ENCODE measurements at regions not wholly inside any gene's neighbourhood (a gene's known extent, or its start where the extent isn't known, plus 50 kb on each side); places are given as distances from the start of the nearest gene placed in this dataset.

DNA sequence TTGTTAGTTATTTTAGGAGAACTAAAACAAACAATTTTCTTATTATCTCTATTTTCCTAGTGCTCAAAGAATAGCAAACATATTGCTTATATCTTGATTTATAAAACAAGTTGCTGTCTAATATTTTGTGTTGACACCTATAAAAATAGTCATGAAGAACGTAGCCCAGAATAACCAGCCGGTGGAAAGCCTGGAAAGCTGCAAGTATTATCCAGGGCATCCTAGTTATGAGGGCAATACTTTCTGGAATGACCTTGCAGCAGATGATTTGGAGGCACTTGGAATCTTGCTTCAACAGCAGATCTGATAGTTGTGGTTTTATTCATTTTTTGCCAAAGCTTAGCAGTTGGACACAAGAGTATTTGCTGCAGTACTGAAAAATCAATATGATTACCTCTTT, 948.7 kb downstream of the LRFN5 start:
- H3K36me3 Mint-ChIP-seq (ENCODE audit: insufficient read depth), result no peaks in the 10 kb centered on the region
- DNase-seq (ENCODE audit: low spot score, unreplicated experiment), result no peak
- TF ChIP-seq, protein P1, sequence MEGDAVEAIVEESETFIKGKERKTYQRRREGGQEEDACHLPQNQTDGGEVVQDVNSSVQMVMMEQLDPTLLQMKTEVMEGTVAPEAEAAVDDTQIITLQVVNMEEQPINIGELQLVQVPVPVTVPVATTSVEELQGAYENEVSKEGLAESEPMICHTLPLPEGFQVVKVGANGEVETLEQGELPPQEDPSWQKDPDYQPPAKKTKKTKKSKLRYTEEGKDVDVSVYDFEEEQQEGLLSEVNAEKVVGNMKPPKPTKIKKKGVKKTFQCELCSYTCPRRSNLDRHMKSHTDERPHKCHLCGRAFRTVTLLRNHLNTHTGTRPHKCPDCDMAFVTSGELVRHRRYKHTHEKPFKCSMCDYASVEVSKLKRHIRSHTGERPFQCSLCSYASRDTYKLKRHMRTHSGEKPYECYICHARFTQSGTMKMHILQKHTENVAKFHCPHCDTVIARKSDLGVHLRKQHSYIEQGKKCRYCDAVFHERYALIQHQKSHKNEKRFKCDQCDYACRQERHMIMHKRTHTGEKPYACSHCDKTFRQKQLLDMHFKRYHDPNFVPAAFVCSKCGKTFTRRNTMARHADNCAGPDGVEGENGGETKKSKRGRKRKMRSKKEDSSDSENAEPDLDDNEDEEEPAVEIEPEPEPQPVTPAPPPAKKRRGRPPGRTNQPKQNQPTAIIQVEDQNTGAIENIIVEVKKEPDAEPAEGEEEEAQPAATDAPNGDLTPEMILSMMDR (IDR thresholded peaks at IDR 0.05; ENCODE audit: unreplicated experiment), result no peak
- no peak overlapping the region for H3K4me3 Mint-ChIP-seq (ENCODE audit: low read depth)
- peaks cover 4% of the 10 kb centered on the region for H3K9me3 Mint-ChIP-seq (ENCODE audit: low read depth)
- H3K27ac Mint-ChIP-seq, result no peak overlapping the region
- H3K4me1 Mint-ChIP-seq (ENCODE audit: low read depth), result peaks cover 2% of the 10 kb centered on the region
- no peaks in the 10 kb centered on the region for H3K27me3 Mint-ChIP-seq

DNA sequence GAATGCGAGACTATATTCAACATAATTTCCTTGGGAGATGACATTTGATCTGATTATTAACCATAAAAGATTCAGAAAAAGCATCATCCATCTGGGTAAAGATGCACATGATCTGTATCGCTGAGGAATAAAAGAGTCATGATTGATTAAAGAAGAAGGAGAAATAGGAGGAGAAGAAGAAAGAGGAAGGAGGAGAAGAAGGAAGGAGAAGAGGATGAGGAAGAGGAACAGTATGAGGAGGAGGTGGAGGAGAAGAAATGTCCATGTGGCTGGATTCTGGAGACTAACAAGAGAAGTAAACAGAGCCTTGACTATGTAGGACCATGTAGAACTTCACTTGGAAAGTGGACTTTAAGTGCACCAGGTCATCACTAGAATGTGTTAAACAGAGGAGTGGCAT, 947.4 kb downstream of the LRFN5 start:
- TF ChIP-seq, protein P1 (IDR thresholded peaks at IDR 0.05; ENCODE audit: unreplicated experiment), result no peak
- H3K27me3 Mint-ChIP-seq, result no peaks in the 10 kb centered on the region
- no peak overlapping the region for H3K4me3 Mint-ChIP-seq (ENCODE audit: low read depth)
- H3K36me3 Mint-ChIP-seq (ENCODE audit: insufficient read depth), result no peaks in the 10 kb centered on the region
- no peak overlapping the region for H3K27ac Mint-ChIP-seq
- peaks cover 2% of the 10 kb centered on the region for H3K4me1 Mint-ChIP-seq (ENCODE audit: low read depth)
- no peak for DNase-seq (ENCODE audit: low spot score, unreplicated experiment)
- H3K9me3 Mint-ChIP-seq (ENCODE audit: low read depth), result peaks cover 4% of the 10 kb centered on the region

DNA sequence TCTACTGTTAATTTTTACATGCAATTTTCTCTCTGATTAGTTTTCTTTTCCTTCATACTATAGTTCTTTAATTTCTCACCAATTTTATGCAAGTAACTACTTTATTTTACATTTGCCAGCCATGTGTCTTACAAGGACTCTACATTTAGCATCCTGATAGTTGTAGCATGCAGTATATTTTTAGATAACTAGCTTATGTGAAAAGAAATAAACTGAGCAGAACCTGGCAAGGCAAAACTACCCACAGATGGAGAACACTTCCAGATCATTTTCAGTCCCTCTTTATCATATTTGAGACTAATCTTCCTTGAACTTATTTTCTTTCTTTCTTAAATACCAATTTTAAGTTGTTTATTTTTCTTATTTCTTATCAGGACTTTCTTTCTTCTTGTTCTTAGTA, 943.6 kb downstream of the LRFN5 start:
- H3K4me1 Mint-ChIP-seq (ENCODE audit: low read depth), result no peaks in the 10 kb centered on the region
- no peak overlapping the region for H3K27ac Mint-ChIP-seq
- H3K36me3 Mint-ChIP-seq (ENCODE audit: insufficient read depth), result no peaks in the 10 kb centered on the region
- H3K27me3 Mint-ChIP-seq, result no peaks in the 10 kb centered on the region
- TF ChIP-seq, protein P1 (IDR thresholded peaks at IDR 0.05; ENCODE audit: unreplicated experiment), result no peak
- DNase-seq (ENCODE audit: low spot score, unreplicated experiment), result no peak
- H3K9me3 Mint-ChIP-seq (ENCODE audit: low read depth), result peaks cover 4% of the 10 kb centered on the region
- H3K4me3 Mint-ChIP-seq (ENCODE audit: low read depth), result no peak overlapping the region

DNA sequence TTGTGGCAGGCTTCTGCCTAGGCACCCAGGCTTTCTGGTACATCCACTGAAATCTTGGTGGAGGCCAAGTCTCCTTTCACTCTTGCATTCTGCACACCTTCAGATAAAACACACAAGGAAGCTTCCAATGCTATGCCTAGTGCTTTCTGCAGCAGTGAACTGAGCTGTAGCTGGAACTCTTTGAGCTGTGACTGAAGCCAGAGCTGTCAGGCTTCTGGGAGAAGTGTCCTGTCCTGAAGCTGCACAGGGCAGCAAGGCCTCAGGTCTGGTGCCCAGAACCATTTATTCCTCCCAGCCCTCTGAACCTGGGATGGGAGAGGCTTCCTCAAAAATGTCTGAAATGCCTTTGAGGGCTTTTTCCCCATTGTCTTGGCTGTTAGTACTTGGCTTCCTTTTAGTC, 941.7 kb downstream of the LRFN5 start:
- Mint-ChIP-seq H3K9me3 (ENCODE audit: low read depth) (peaks cover 4% of the 10 kb centered on the region), H3K27ac (no peak overlapping the region)

DNA sequence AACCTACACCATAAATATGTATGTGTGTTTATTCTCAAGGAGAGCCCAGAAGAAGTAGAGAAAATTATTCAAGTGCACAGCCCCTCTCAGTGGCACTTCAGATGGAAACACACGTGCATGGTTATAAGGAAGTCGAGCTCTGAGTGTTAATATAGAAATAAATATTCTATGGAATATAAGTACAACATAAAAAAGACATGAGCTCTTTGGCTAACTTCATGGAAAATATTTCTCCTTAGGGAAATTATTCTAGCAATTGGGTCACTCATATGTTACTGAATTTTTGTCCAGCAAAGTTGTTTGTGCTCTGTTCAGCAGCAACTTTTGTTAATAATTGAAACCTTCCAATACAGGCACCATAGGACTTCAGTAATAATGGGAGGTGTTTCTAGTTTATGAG, 939.0 kb downstream of the LRFN5 start:
- Mint-ChIP-seq H3K27me3 (no peaks in the 10 kb centered on the region), H3K27ac (no peak overlapping the region), H3K4me3 (ENCODE audit: low read depth) (no peak overlapping the region), H3K4me1 (ENCODE audit: low read depth) (no peaks in the 10 kb centered on the region), H3K9me3 (ENCODE audit: low read depth) (no peaks in the 10 kb centered on the region), H3K36me3 (ENCODE audit: insufficient read depth) (no peaks in the 10 kb centered on the region)
- DNase-seq (ENCODE audit: low spot score, unreplicated experiment), result no peak
- TF ChIP-seq, protein P1 (IDR thresholded peaks at IDR 0.05; ENCODE audit: unreplicated experiment), result no peak

More for the DNA sequence above, 941.7 kb downstream of the LRFN5 start:
- Mint-ChIP-seq H3K27me3 (no peaks in the 10 kb centered on the region), H3K36me3 (ENCODE audit: insufficient read depth) (no peaks in the 10 kb centered on the region), H3K4me3 (ENCODE audit: low read depth) (no peak overlapping the region), H3K4me1 (ENCODE audit: low read depth) (no peaks in the 10 kb centered on the region)
- TF ChIP-seq, protein P1 (IDR thresholded peaks at IDR 0.05; ENCODE audit: unreplicated experiment), result no peak
- no peak for DNase-seq (ENCODE audit: low spot score, unreplicated experiment)
